NCI-H187 treated with DMSO at 0.1 percent for 48 hours (cell line): ENCODE measurements at regions not wholly inside any gene's neighbourhood (a gene's known extent, or its start where the extent isn't known, plus 50 kb on each side); places are given as distances from the start of the nearest gene placed in this dataset.

Experiments
- DNase-seq: peaks from one replicate; lab custom pipeline; 2025; lab: John Stamatoyannopoulos, UW

DNA sequence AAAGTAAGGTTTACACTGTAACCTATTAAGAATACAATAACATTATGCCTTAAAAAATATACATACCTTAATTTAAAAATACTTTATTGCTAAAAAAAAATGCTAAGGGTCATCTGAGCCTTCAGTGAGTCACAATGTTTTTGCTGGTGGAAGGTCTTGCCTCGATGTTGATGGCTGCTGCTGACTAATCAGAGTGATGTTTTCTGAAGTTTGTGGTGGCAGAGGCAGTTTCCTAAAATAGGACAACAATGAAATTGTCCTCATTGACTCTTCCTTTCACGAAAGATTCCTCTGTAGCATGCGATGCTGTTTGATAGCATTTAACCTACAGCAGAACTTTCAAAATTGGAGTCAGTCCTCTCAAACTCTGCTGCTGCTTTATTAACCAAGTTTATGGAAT, 97.6 kb downstream of the FAT3 start:
- DNase-seq = no peak

GRCh38 chr11:92324890-92325289, 100.3 kb downstream of the FAT3 start:
- DNase-seq = no peak

DNA sequence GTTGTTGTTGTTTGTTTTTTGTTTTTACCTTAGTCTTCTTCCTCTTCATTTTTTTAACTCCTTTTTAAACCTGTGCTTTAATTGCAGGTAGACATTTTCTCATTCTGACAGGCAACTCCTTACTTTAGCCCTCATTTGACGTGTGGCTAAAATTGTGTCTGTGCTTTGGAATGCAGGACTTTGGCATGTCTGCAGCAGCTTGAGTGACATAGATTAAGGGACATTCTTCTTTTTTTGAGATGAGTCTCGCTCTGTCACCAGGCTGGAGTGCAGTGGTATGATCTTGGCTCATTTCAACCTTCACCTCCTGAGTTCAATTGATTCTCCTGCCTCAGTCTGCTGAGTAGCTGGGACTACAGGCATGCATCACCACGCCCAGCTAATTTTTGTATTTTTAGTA, 100.8 kb downstream of the FAT3 start:
- DNase-seq = no peak

- DNase-seq = no peak
Measured at GRCh38 chr11:92329137-92329536, 104.5 kb downstream of the FAT3 start.

GRCh38 chr11:92329646-92330045, 105.0 kb downstream of the FAT3 start:
- DNase-seq = no peak

DNA sequence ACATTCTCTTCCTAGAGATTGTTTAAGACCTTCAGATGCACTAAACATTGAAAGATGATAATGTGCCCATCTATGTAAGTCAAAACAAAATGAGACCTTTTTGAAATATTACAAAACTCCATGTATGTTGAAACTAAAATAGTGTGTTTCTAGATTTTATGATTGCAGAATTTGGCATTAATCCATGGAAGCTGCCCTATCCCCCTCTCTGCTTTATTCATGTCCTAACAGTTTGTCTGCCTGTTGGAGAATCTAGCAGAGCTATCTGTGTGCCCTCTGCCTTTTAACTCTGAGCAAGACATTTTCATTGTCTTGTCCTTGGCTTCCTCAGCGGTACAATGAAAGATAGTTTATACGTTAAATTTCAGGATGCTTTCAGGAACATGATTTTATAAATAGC, 105.5 kb downstream of the FAT3 start:
- no peak for DNase-seq

DNA sequence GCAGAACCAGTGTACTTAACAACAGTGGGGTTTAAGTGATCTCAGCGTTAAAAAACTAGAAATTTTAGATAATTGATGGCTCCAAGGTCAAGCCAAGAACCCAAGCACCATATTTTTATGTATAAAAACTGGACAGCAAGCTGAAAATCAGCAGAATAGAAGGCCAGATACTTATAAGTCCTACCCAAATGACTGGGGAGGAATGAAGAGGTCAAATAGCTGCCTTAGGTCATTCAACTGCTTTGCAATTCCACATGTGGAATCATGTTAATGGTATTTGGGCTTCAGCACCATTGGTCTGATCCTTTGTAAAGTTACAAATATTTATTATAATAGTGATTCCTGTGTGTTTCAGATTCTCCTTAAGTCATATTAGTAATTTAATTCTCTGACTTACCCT, 108.4 kb downstream of the FAT3 start:
- no peak for DNase-seq

- DNase-seq = no peak
Measured at GRCh38 chr11:92340839-92341238, 116.2 kb downstream of the FAT3 start.

DNA sequence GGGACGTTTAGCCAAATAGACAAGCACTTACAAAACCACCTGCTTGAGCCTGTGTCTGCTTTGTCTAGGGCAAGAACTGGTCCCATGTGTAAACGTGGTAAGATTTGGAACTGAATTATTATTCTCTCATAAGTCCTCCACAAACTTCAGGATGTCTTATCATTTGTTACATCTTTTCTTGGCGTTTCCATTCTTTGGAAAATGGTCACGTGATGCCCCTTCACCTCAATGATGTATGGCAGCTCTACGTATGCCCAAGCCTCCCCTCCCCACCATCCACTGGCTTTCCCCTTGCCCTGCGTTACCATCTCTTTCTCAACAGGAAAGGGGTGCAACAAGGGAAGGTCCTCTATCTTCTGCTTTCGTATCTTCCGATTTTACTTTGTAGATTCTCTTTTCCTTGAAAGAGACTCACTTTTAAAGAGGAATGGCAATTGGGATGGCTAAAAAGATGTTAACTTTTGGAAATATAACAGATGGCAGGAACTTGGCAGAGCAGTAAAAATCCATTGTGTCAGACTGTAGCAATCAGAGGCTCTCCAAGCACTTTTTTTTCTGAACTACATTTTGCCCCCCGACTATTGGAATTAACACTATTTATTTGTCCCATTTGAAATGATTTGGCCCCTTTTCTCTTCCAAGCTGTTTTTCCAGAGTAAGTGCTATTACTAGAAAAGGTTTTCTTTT, 117.6 kb downstream of the FAT3 start:
- no peak for DNase-seq

GRCh38 chr11:92342886-92343285, 118.3 kb downstream of the FAT3 start:
- DNase-seq = no peak

- DNase-seq = no peak
Measured at GRCh38 chr11:92346220-92346619, 121.6 kb downstream of the FAT3 start.

DNA sequence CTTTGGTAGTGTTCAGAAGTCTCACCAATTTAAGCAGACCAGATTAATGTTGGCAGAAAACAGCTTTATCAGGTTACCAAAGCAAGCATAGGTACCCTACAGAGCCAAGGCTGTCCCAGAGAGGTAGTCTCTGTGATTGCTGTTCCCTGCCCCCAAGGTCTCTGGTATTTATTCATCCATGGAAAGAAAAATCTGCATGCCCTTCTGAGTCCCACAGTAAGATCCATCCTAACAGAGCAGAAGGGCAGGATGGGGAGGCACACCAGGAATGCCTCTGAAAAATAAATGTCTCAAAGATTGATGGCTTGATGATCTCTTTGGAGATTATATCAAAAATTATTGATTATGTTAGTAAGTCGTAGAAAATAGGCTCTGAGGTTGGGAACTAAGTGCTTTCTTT, 122.8 kb downstream of the FAT3 start:
- DNase-seq = no peak

DNA sequence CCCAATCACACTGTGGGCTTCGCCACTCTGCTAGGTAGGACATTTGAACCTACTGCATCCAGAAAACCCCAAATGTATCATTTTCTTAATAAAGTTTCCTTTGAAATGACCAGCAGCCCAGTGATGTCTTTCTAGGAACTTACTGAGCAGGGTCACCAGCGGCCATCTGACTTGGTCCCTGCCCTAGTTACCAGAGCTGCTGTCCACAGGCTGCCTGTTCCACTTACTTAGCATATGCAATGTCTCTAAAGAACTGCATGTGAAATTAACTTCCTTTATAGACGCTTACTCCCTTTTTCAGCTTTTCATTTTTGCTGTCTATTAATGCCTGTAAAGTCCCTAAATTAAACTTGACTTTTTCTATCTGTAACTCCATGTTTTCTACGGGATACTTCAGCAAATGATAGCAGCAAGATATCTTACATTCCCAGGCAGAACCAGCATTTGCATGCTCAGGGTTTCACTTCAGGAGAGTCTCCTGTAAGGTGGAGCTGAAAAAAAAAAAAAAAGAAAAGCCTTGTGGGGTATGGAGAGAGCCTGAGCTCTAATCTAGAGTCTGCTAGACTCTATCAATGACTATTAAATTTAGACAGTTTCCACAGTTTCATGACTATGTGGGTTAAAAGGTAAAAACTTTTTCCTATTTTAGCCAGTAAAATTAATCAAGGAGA, 125.0 kb downstream of the FAT3 start:
- no peak for DNase-seq

- no peak for DNase-seq
Measured at GRCh38 chr11:92357344-92357743, 132.7 kb downstream of the FAT3 start.

DNA sequence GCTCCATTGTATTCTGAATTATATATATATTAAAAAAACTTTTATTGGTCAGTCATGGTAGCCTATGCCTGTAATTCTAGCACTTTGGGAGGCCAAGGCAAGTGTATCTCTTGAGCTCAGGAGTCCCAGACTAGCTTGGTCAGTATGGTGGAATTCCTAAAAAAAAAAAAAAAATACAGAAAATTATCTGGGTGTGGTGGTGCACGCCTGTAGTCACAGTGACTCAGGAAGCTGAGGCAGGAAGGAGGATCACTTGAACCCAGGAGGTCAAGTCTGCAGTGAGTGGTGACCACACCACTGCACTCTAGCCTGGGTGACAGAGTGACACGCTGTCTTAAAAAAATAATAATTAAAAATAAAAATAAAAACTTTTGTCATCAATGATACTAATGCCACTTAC, 133.2 kb downstream of the FAT3 start:
- DNase-seq = no peak

- DNase-seq = no peak
Measured at GRCh38 chr11:92361551-92361950, 136.9 kb downstream of the FAT3 start.

GRCh38 chr11:92362989-92363388, 138.4 kb downstream of the FAT3 start:
- no peak for DNase-seq

- DNase-seq = no peak
Measured at GRCh38 chr11:92364177-92364576, 139.6 kb downstream of the FAT3 start.

DNA sequence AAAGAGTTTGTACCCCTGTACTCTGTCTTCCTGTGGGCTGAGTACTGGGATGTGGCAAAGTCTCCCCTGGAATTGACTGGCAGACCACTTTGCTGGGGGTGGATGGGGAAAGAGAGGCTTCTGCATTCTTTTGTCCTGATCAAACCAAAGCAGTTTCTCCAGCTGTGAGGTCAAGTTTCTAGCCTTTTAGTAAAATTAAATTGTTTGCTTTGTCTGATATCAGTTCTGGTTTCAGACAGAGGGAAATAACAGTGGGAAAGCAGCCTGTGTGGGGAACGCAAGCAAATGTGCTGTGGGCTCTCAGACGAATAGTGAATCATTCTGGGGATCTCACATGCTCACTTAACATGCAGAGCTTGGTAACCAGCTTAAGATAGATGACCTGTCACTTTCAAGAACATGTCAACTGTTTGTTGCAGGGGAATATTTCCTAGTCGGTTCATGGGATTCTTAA, 151.6 kb downstream of the FAT3 start:
- no peak for DNase-seq

- no peak for DNase-seq
Measured at GRCh38 chr11:92376680-92377079, 152.1 kb downstream of the FAT3 start.

DNA sequence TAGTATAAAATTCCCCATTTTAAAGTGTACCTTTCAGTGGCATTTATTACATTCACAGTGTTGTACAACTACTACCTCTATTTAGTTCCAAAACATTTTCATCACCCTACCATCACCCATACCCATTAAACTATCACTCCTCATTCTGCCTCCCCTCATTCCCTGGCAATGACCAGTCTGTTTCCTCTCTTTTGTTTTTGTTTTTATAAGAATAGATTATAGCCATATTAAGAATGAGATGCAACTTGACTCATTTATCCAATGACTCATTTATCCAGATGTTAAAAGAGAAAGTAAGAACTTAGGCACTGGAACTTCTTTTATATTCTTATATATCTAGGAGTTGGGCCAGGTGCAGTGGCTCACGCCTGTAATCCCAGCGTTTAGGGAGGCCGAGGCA, 156.3 kb downstream of the FAT3 start:
- DNase-seq = no peak

- no peak for DNase-seq
Measured at GRCh38 chr11:92382311-92382710, 157.7 kb downstream of the FAT3 start.

DNA sequence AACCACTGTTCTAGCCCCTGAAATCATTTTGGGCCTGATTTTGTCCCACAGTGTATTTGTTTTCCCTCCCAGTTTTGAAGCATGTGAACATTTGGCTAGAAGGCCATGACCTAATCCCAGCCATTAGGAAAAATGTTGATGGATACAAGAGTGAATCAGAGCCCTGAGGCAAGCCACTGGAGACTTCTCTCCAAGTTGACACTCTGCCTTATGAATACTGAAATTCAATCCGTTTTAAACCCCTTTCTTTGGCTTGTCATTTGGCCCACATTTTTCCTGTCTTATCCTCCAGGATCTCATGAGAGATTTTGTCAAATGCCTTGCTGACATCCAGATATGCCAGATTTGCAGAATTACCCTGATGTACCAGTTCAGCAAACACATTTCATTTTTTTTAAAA, 158.8 kb downstream of the FAT3 start:
- DNase-seq = no peak

DNA sequence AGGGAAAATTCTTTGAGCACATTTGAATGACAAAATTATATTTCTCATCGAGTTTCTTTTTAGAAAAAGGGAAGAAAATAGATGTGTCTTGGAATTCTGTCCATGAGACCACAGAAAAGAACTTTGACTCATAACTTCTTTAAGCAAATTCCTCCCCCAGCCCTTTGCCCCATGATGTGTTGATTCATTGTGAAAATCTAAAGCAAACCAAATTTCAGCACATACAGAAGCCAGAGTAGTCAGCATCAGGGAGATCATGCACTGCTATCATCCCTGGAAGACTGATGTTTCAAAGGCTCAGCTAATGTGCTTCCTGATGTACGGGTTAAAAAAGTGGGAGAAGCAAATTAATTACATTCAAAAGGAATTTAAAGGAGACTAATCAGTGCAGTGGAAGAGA, 159.7 kb downstream of the FAT3 start:
- no peak for DNase-seq
